B cell (primary cell): ENCODE measurements at regions not wholly inside any gene's neighbourhood (a gene's known extent, or its start where the extent isn't known, plus 50 kb on each side); places are given as distances from the start of the nearest gene placed in this dataset.

Experiments used
- ATAC-seq: fragments of 200-7000 bp; cut with Tn5 transposase; one replicate; pipeline ENCODE4 v1.10.0; 2021; ENCODE audit warnings: low read depth, mild to moderate bottlenecking, moderate number of reproducible peaks, moderate library complexity
- CTCF ChIA-PET: fragments of 350-600 bp; sonication (Branson Sonifier 250); formaldehyde crosslinking; loops from one replicate; lab custom pipeline; 2021; ENCODE audit warnings: antibody characterized with exemption, inconsistent platforms; lab: Charles Lee
- POLR2A ChIA-PET: fragments of 350-600 bp; sonication (Branson Sonifier 250); formaldehyde crosslinking; loops from one replicate; lab custom pipeline; 2021; ENCODE audit warnings: antibody characterized with exemption; lab: Charles Lee
- DNase-seq: peaks from one replicate; pipeline ENCODE4 v3.0.0; 2013
- H2AFZ ChIP-seq: 2 replicates; pipeline ENCODE4 v1.6.1; 2012; ENCODE audit warnings: mild to moderate bottlenecking, low read depth, low read length; ENCODE audit not compliant: insufficient read depth, poor library complexity, severe bottlenecking
- H3K27ac ChIP-seq, 2 donors: 1 replicate in 1 of 2; 2 replicates in 1 of 2; pipeline ENCODE4 v1.5.1; 2012 to 2013; ENCODE audit warnings: low read length in 2 of 2, mild to moderate bottlenecking in 2 of 2, moderate library complexity in 1 of 2
- H3K27me3 ChIP-seq, 4 experiments: fragments of 200-600 bp in 1 of 4; sonication (generic) in 1 of 4; replicated peaks in 1 of 4; 1 replicate in 2 of 4; 2 replicates in 2 of 4; pipeline versions ENCODE4 v1.6.1 to v1.7.0; 2013 to 2016; ENCODE audit warnings: low read length in 3 of 4, mild to moderate bottlenecking in 2 of 4, mixed read lengths in 1 of 4, moderate library complexity in 1 of 4; ENCODE audit not compliant: insufficient read depth in 4 of 4, control insufficient read depth in 3 of 4; ENCODE audit errors: control extremely low read depth in 1 of 4
- H3K36me3 ChIP-seq, 2 experiments: replicated peaks in 1 of 2; 1 replicate in 1 of 2; 2 replicates in 1 of 2; pipeline versions ENCODE4 v1.6.1 to v1.7.1; 2013; ENCODE audit warnings: low read length in 1 of 2; ENCODE audit not compliant: insufficient read depth in 2 of 2, control insufficient read depth in 1 of 2; ENCODE audit errors: control extremely low read depth in 1 of 2, extremely low read depth in 1 of 2
- H3K4me1 ChIP-seq, 2 donors: fragments of 200-600 bp in 1 of 2; sonication (generic) in 1 of 2; 1 replicate in 1 of 2; 2 replicates in 1 of 2; pipeline versions ENCODE4 v1.5.1 to v1.6.1; 2013 to 2017; ENCODE audit warnings: low read length in 2 of 2; ENCODE audit not compliant: control insufficient read depth in 2 of 2, insufficient read depth in 2 of 2
- H3K4me2 ChIP-seq: replicated peaks from 2 replicates; pipeline ENCODE3; 2012; ENCODE audit warnings: mild to moderate bottlenecking, low read depth, low read length; ENCODE audit not compliant: poor library complexity, severe bottlenecking
- H3K4me3 ChIP-seq, 5 experiments: fragments of 200-600 bp in 1 of 5; sonication (generic) in 1 of 5; 1 replicate in 3 of 5; 2 replicates in 2 of 5; pipeline versions ENCODE4 v1.5.1 to v1.7.0; 2011 to 2016; ENCODE audit warnings: low read length in 4 of 5, mild to moderate bottlenecking in 4 of 5, low read depth in 2 of 5, control low read depth in 1 of 5, moderate library complexity in 1 of 5; ENCODE audit not compliant: insufficient read depth in 1 of 5; ENCODE audit errors: control extremely low read depth in 1 of 5, extremely low read depth in 1 of 5
- H3K79me2 ChIP-seq: fragments of 200-600 bp; sonication (generic); one replicate; pipeline ENCODE4 v1.6.0; 2016; ENCODE audit warnings: low read length; ENCODE audit not compliant: control insufficient read depth, insufficient read depth
- H3K9ac ChIP-seq: fragments of 200-600 bp; sonication (generic); 2 replicates; pipeline ENCODE4 v1.6.1; 2017; ENCODE audit warnings: mild to moderate bottlenecking, low read length, moderate library complexity
- H3K9me3 ChIP-seq, 3 donors: one replicate each; pipeline versions ENCODE4 v1.6.1 to v1.7.1; 2013; ENCODE audit warnings: low read length in 2 of 3; ENCODE audit not compliant: control insufficient read depth in 2 of 3, insufficient read depth in 1 of 3; ENCODE audit errors: control extremely low read depth in 1 of 3
- H4K20me1 ChIP-seq: 2 replicates; pipeline ENCODE4 v1.6.0; 2012; ENCODE audit warnings: mild to moderate bottlenecking, low read length; ENCODE audit not compliant: insufficient read depth, control insufficient read depth, poor library complexity, severe bottlenecking
- H3K27ac Mint-ChIP-seq: one replicate; pipeline ENCODE4 v1.8.0; 2021; ENCODE audit warnings: mixed read lengths
- H3K27me3 Mint-ChIP-seq: one replicate; pipeline ENCODE4 v1.8.0; 2021; ENCODE audit warnings: mixed read lengths
- H3K4me1 Mint-ChIP-seq: one replicate; pipeline ENCODE4 v1.8.0; 2021; ENCODE audit warnings: mixed read lengths
- H3K4me3 Mint-ChIP-seq: one replicate; pipeline ENCODE4 v1.8.0; 2021; ENCODE audit warnings: mixed read lengths
- H3K9me3 Mint-ChIP-seq: one replicate; pipeline ENCODE4 v1.8.0; 2022; ENCODE audit warnings: mixed read lengths; ENCODE audit not compliant: insufficient read depth
- CTCF ChIP-seq: fragments of 200-600 bp; IDR thresholded peaks from one replicate; pipeline ENCODE4 v1.8.0; 2022; ENCODE audit warnings: antibody characterized with exemption, mild to moderate bottlenecking
- EZH2 ChIP-seq: IDR thresholded peaks from 2 replicates; pipeline ENCODE4 v1.6.1; 2012; ENCODE audit warnings: borderline replicate concordance, low read depth, mild to moderate bottlenecking, moderate library complexity, low read length; ENCODE audit not compliant: insufficient read depth, poor library complexity, severe bottlenecking
- WGBS: methylation state at CpG from one replicate; pipeline ENCODE4 v1.1.5; 2013; ENCODE audit warnings: missing lambda C conversion rate; ENCODE audit not compliant: insufficient coverage; 5-methylcytosine and 5-hydroxymethylcytosine counted together
- intact Hi-C: fragments of 100-400 bp; cut with micrococcal nuclease; formaldehyde crosslinking; loops from one replicate; pipeline ENCODE4 v1.10.0; 2022

- no peaks in the 10 kb centered on the region for H3K27me3 Mint-ChIP-seq
- no peaks in the 10 kb centered on the region for H3K9me3 ChIP-seq
- H3K4me1 ChIP-seq, result no peaks in the 10 kb centered on the region
- H3K27ac Mint-ChIP-seq, result no peak overlapping the region
- no peak overlapping the region for H3K4me3 Mint-ChIP-seq
- no peak for DNase-seq
- WGBS, result no CpG with 5 or more reads among the region's 1 CpG
- no peak for TF ChIP-seq EZH2
- TF ChIP-seq CTCF, result no peak
- no peaks in the 10 kb centered on the region for H3K9me3 Mint-ChIP-seq
- H2AFZ ChIP-seq, result no peak overlapping the region
- ATAC-seq, result no peak
- no peak overlapping the region for H3K4me2 ChIP-seq
- ChIA-PET POLR2A (no interaction called here), CTCF (no interaction called here)
- no peaks in the 10 kb centered on the region for H3K36me3 ChIP-seq
- no peaks in the 10 kb centered on the region for H3K79me2 ChIP-seq
- intact Hi-C loops, result no loop called here
- H4K20me1 ChIP-seq, result no peaks in the 10 kb centered on the region
- H3K4me1 Mint-ChIP-seq, result no peaks in the 10 kb centered on the region
- no peak overlapping the region for H3K9ac ChIP-seq
- H3K4me3 ChIP-seq, result no peak overlapping the region
- no peaks in the 10 kb centered on the region for H3K27me3 ChIP-seq
- no peak overlapping the region for H3K27ac ChIP-seq
These were observed 264.6 kb upstream of the MAN1A1 start for GRCh38 chr6:119614138-119614537.

GRCh38 chr6:119612911-119613381 is 263.4 kb upstream of the MAN1A1 start:
- Mint-ChIP-seq H3K27ac (no peak overlapping the region), H3K27me3 (no peaks in the 10 kb centered on the region), H3K9me3 (no peaks in the 10 kb centered on the region), H3K4me3 (no peak overlapping the region), H3K4me1 (no peaks in the 10 kb centered on the region)
- H3K9ac ChIP-seq, result no peak overlapping the region
- no peak for ATAC-seq
- H3K4me3 ChIP-seq, result no peak overlapping the region
- intact Hi-C loops, result no loop called here
- ChIA-PET POLR2A (no interaction called here), CTCF (no interaction called here)
- H4K20me1 ChIP-seq, result no peaks in the 10 kb centered on the region
- no peaks in the 10 kb centered on the region for H3K4me1 ChIP-seq
- DNase-seq, result no peak
- H3K27me3 ChIP-seq, result no peaks in the 10 kb centered on the region
- no peak overlapping the region for H3K27ac ChIP-seq
- H3K36me3 ChIP-seq, result no peaks in the 10 kb centered on the region
- no peaks in the 10 kb centered on the region for H3K79me2 ChIP-seq
- no peak overlapping the region for H3K4me2 ChIP-seq
- H3K9me3 ChIP-seq, result no peaks in the 10 kb centered on the region
- TF ChIP-seq CTCF, result no peak
- no peak for TF ChIP-seq EZH2
- no peak overlapping the region for H2AFZ ChIP-seq
